HG02642 (cell line): ENCODE measurements at regions not wholly inside any gene's neighbourhood (a gene's known extent, or its start where the extent isn't known, plus 50 kb on each side); places are given as distances from the start of the nearest gene placed in this dataset.
"Not testable (repeated sequence)": the region's sequence is repeated elsewhere in the genome, so short reads cannot be mapped to it uniquely, and the experiment has no call there.

ENCODE experiments used
- ATAC-seq: cut with Tn5 transposase; IDR thresholded peaks from one replicate; pipeline ENCODE4 v1.9.1; 2021; ENCODE audit warnings: mild to moderate bottlenecking; ENCODE audit not compliant: unreplicated experiment, poor library complexity

GRCh38 chr1:47678464-47678980 is 240.7 kb downstream of the FOXD2 start:
- ATAC-seq: no peak

- no peak for ATAC-seq
Measured at GRCh38 chr1:47679301-47679791, 241.5 kb downstream of the FOXD2 start.

- ATAC-seq: no peak
Measured at GRCh38 chr1:47679826-47680225, 242.0 kb downstream of the FOXD2 start.

GRCh38 chr1:47680815-47681475 is 243.1 kb downstream of the FOXD2 start:
- no peak for ATAC-seq

- ATAC-seq: no peak
Measured at GRCh38 chr1:47681735-47682134, 243.9 kb downstream of the FOXD2 start.

- no peak for ATAC-seq
Measured at GRCh38 chr1:47682198-47682597, 244.4 kb downstream of the FOXD2 start.

- ATAC-seq: no peak
Measured at GRCh38 chr1:47682786-47683350, 245.0 kb downstream of the FOXD2 start.

- ATAC-seq: no peak
Measured at GRCh38 chr1:47683401-47683800, 245.6 kb downstream of the FOXD2 start.

- no peak for ATAC-seq
Measured at GRCh38 chr1:47684518-47684917, 246.7 kb downstream of the FOXD2 start.

GRCh38 chr1:47684964-47685762 is 247.3 kb downstream of the FOXD2 start:
- no peak for ATAC-seq

- ATAC-seq: no peak
Measured at GRCh38 chr1:47685763-47686066, 247.9 kb downstream of the FOXD2 start.

- no peak for ATAC-seq
Measured at GRCh38 chr1:47686731-47687630, 249.1 kb downstream of the FOXD2 start.

- ATAC-seq: no peak
Measured at GRCh38 chr1:47687631-47688460, 250.0 kb downstream of the FOXD2 start.

- no peak for ATAC-seq
Measured at GRCh38 chr1:47688461-47689296, 250.8 kb downstream of the FOXD2 start.

- no peak for ATAC-seq
Measured at GRCh38 chr1:47689894-47690293, 252.1 kb downstream of the FOXD2 start.

- no peak for ATAC-seq
Measured at GRCh38 chr1:47690341-47691250, 252.8 kb downstream of the FOXD2 start.

- not testable (repeated sequence) for ATAC-seq
Measured at GRCh38 chr1:47691293-47691692, 253.4 kb downstream of the FOXD2 start.

GRCh38 chr1:47692196-47692595 is 254.4 kb downstream of the FOXD2 start:
- no peak for ATAC-seq
